ENCODE measurements at regions not wholly inside any gene's neighbourhood (a gene's known extent, or its start where the extent isn't known, plus 50 kb on each side); places are given as distances from the start of the nearest gene placed in this dataset.

DNA sequence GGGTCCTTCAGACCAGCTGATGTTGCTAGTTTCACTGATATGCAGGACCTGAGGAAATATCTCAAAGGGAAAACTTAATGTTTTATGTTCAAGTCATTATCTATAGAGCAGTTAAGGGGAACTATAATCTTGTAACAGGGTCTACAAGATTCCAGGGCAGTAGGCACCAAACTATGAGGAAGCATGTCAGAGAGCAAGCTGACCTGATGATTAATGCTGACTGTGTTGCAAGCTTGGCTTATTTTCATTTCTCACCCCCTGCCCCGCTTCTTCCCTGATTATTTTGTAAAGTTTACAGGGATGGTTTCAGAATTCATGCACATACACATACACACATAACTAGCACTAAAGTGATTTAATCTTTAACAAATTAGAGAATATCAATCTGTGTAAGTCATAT lies 84.3 kb upstream of the CACNA2D1 start:
- 86 to 95% methylated on average over 1 of the region's 1 CpG for WGBS, 2 donors
- Histone ChIP-seq H3K27me3 (no peaks in the 10 kb centered on the region), H3K36me3 (no peaks in the 10 kb centered on the region), H3K4me3 (no peak overlapping the region), H3K27ac (no peak overlapping the region), H3K9me3 (peaks cover 0 to 4% (median 0%) of the 10 kb centered on the region in 11 donors), H3K4me1 (no peaks in the 10 kb centered on the region)
- DNase-seq = no peak
- intact Hi-C loops (cut with DNase I) = no loop called here
- TF ChIP-seq CTCF (IDR thresholded peaks at IDR 0.05) = no peak
- ATAC-seq = no peak

- no peak for DNase-seq
Observed at GRCh38 chr7:82521906-82522445, 78.4 kb upstream of the CACNA2D1 start.

GRCh38 chr7:82517050-82517449 lies 73.5 kb upstream of the CACNA2D1 start:
- Histone ChIP-seq H3K36me3 (no peaks in the 10 kb centered on the region), H3K9me3 (no peaks in the 10 kb centered on the region), H3K4me1 (no peaks in the 10 kb centered on the region), H3K27ac (no peak overlapping the region), H3K4me3 (no peak overlapping the region), H3K27me3 (no peaks in the 10 kb centered on the region)
- 91 to 93% methylated on average over 2 of the region's 2 CpGs for WGBS, 2 donors
- ATAC-seq = no peak
- intact Hi-C loops (cut with DNase I) = no loop called here
- no peak for DNase-seq
- TF ChIP-seq CTCF (IDR thresholded peaks at IDR 0.05) = no peak

More at GRCh38 chr7:82521906-82522445, 78.4 kb upstream of the CACNA2D1 start:
- no peak overlapping the region for H3K27ac ChIP-seq
- no peak for TF ChIP-seq CTCF (IDR thresholded peaks at IDR 0.05)
- no peak for ATAC-seq
- no peaks in the 10 kb centered on the region for H3K27me3 ChIP-seq
- intact Hi-C loops (cut with DNase I) = no loop called here
- H3K4me3 ChIP-seq = no peak overlapping the region
- WGBS, 2 donors = 86 to 93% methylated on average over 2 of the region's 2 CpGs
- no peaks in the 10 kb centered on the region for H3K4me1 ChIP-seq
- H3K36me3 ChIP-seq = no peaks in the 10 kb centered on the region
- H3K9me3 ChIP-seq = no peaks in the 10 kb centered on the region

GRCh38 chr7:82511542-82511941 lies 68.0 kb upstream of the CACNA2D1 start:
- Histone ChIP-seq H3K27ac (no peak overlapping the region), H3K4me1 (no peaks in the 10 kb centered on the region), H3K27me3 (peaks cover 0 to 7% (median 0%) of the 10 kb centered on the region in 7 donors), H3K36me3 (no peaks in the 10 kb centered on the region), H3K9me3 (no peaks in the 10 kb centered on the region), H3K4me3 (no peak overlapping the region)
- no peak for TF ChIP-seq CTCF (IDR thresholded peaks at IDR 0.05)
- intact Hi-C loops (cut with DNase I) = no loop called here
- no peak for DNase-seq
- no peak for ATAC-seq
